GM12891 (cell line): ENCODE measurements at regions not wholly inside any gene's neighbourhood (a gene's known extent, or its start where the extent isn't known, plus 50 kb on each side); places are given as distances from the start of the nearest gene placed in this dataset.

Experiments
- PAX5 ChIP-seq: IDR thresholded peaks from 2 replicates; pipeline ENCODE4 v1.6.1; 2011; ENCODE audit warnings: low read length, moderate library complexity, mild to moderate bottlenecking; ENCODE audit not compliant: insufficient read depth, severe bottlenecking
- POLR2A ChIP-seq: IDR thresholded peaks from 2 replicates; pipeline ENCODE4 v1.6.1; 2011; ENCODE audit warnings: low read depth, low read length, control low read depth
- POLR2AphosphoS5 ChIP-seq: IDR thresholded peaks from 2 replicates; pipeline ENCODE4 v1.6.1; 2011; ENCODE audit warnings: low read depth, low read length, control low read depth
- SPI1 ChIP-seq: IDR thresholded peaks from 2 replicates; pipeline ENCODE4 v1.6.1; 2011; ENCODE audit warnings: low read depth, low read length, control low read depth
- TAF1 ChIP-seq: IDR thresholded peaks from 2 replicates; pipeline ENCODE4 v1.6.1; 2011; ENCODE audit warnings: low read depth, low read length, control low read depth

GRCh38 chr3:24846286-24846860, 351.7 kb upstream of the THRB start:
- TF ChIP-seq POLR2AphosphoS5 (no peak), POLR2A (no peak), SPI1 (no peak), TAF1 (no peak), PAX5 (no peak)
